GM13976 (cell line): ENCODE measurements at regions not wholly inside any gene's neighbourhood (a gene's known extent, or its start where the extent isn't known, plus 50 kb on each side); places are given as distances from the start of the nearest gene placed in this dataset.

ENCODE experiments used
- DNase-seq: peaks from one replicate; pipeline ENCODE4 v3.0.0; 2012; ENCODE audit warnings: low spot score
- in situ Hi-C: fragments of 300-500 bp; cut with MboI; formaldehyde crosslinking; loops from one replicate; pipeline ENCODE4 v1.12.0; 2022; ENCODE audit warnings: low sequenced_read_pairs, mixed read lengths, inconsistent platforms; ENCODE audit not compliant: unreplicated experiment
- TF ChIP-seq, protein P1 (sequence below): IDR thresholded peaks from 2 replicates; pipeline ENCODE4 v1.5.1; 2012; ENCODE audit warnings: borderline replicate concordance, mild to moderate bottlenecking; ENCODE audit not compliant: insufficient read depth; ENCODE audit errors: extremely low read depth, missing control alignments, control extremely low read depth

DNA sequence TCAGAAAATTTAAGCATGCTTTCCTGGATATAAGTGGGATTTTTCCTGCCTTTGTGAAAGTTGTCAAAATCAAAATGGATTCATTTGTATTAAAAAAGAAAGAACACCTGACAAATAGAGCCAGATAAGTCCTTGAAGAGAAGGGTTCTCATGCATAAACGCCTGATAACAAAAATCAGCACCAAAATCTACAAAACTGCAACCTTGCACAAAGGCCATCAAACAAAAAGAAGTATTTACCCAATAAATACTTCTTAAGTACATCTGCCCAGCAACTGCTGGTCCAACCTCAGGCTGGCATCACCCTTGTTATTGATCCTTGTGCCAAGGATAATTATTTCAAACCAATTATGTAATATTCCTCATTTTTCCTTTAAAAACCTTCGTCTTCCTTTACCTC, 315.9 kb downstream of the GPD2 start:
- DNase-seq = no peak
- TF ChIP-seq, protein P1, sequence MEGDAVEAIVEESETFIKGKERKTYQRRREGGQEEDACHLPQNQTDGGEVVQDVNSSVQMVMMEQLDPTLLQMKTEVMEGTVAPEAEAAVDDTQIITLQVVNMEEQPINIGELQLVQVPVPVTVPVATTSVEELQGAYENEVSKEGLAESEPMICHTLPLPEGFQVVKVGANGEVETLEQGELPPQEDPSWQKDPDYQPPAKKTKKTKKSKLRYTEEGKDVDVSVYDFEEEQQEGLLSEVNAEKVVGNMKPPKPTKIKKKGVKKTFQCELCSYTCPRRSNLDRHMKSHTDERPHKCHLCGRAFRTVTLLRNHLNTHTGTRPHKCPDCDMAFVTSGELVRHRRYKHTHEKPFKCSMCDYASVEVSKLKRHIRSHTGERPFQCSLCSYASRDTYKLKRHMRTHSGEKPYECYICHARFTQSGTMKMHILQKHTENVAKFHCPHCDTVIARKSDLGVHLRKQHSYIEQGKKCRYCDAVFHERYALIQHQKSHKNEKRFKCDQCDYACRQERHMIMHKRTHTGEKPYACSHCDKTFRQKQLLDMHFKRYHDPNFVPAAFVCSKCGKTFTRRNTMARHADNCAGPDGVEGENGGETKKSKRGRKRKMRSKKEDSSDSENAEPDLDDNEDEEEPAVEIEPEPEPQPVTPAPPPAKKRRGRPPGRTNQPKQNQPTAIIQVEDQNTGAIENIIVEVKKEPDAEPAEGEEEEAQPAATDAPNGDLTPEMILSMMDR = no peak
- in situ Hi-C loops = no loop called here

DNA sequence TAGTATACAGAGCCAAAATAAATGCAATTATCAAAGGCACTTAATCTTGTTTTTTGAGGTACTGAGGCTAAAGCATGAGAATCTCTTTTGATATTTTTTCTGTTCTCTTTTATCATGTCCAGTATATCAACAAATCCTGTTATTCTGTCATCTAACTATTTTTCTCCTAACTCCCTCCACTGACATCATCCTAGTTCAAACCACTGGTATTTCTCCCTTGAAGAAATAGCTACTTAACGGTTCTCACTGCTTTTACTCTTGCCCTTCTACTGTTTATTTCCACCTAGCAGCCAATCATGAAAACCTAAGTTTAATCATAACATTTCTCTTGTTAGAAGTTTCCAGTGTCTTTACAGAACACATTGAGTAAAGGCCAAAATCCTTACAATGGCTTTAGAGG, 317.6 kb downstream of the GPD2 start:
- TF ChIP-seq, protein P1 = no peak
- DNase-seq = no peak
- in situ Hi-C loops = no loop called here

DNA sequence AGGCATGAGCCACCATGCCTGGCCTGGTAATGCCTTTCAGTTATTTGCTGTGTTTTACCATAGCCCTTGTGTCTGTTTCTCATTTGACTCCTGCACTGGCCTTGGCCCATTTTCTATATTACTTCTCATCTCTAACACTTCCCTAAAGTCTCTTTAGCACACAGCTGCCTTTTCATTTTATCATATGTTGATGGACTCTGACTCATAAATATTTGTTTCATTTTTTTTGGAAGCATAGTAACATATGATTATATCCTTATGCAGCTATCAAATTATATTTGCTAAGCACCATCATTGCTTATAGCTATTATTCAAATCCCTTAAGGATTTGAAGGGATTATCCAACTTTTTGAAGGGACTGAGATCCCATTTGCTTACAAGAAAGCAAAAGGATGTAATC, 320.3 kb downstream of the GPD2 start:
- TF ChIP-seq, protein P1 = no peak
- in situ Hi-C loops = no loop called here
- no peak for DNase-seq

DNA sequence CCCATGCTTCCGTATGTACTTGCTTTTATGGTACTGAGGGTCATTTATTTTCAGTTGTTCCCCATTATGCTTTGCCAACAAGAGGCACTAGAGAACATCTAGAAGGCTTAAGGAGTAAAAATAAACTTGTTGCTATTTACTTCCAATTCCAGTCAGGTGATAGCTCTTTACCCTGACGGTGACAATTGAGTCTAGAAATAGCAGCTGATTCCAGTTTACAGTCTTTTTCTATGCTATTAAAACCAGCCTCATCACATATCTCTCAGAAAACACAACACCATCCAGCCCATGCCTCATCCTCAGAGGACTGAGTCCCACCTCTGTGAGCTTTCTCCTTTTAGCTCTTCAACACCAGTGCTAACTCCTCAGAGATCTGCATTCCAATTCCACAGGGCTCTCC, 327.0 kb downstream of the GPD2 start:
- in situ Hi-C loops = no loop called here
- no peak for DNase-seq
- TF ChIP-seq, protein P1 = no peak

DNA sequence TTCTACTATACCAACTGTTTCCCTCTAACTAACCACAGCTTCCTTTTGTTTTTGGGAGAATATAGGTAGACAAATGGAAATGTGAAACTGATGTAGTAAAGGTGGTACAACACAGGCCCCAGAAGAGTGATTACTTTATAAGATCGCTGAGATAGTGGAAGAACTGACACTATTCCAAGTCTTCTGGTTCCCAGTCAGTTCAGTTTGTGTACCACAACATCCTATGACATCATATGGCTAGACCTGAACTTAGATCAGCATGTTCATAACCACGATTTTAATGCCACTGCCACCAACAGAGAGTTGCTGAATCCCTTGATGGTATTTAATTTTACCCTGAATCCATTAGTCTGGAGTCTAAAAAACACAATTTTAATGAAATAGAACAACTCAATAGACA, 328.9 kb downstream of the GPD2 start:
- in situ Hi-C loops = no loop called here
- DNase-seq = no peak
- TF ChIP-seq, protein P1 = no peak

DNA sequence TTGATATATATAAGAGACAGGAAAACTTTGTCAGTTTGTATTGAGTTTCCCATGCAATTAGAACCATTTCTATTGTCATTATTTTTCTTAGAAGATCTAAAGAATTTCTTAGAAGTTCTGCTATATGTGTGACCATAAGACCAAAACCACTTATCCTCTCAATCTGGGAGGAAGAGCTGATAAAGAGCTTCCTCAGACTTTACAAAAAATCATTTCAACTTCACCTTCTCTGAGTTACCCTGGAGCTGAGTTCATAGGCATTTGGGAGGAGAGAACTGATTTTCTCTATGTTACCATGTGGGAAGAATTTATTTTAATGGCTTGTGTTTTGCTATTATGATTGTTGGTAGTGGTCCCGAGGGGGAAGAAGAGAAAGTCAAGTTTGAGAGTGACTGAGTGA, 329.3 kb downstream of the GPD2 start:
- TF ChIP-seq, protein P1 = no peak
- DNase-seq = no peak
- in situ Hi-C loops = no loop called here

DNA sequence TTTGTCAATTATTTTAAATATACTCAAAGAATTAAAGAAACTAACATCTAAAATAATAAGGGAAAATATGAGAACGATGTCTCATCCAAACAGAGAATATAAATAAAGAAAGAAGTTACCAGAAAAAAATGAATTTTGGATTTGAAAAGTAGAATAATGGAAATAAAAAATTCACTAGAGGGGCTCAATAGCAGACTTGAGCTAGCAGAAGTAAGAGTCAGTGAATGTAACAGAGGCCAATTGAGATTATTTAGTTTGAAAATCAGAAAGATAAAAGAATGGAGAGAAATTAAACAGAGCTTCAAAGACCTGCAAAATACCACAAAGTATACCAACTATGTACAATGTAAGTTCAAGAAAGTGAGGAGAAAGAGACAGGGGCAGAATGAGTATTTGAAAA, 333.6 kb downstream of the GPD2 start:
- TF ChIP-seq, protein P1 = no peak
- in situ Hi-C loops = no loop called here
- no peak for DNase-seq
